ENCODE measurements at regions not wholly inside any gene's neighbourhood (a gene's known extent, or its start where the extent isn't known, plus 50 kb on each side); places are given as distances from the start of the nearest gene placed in this dataset.

DNA sequence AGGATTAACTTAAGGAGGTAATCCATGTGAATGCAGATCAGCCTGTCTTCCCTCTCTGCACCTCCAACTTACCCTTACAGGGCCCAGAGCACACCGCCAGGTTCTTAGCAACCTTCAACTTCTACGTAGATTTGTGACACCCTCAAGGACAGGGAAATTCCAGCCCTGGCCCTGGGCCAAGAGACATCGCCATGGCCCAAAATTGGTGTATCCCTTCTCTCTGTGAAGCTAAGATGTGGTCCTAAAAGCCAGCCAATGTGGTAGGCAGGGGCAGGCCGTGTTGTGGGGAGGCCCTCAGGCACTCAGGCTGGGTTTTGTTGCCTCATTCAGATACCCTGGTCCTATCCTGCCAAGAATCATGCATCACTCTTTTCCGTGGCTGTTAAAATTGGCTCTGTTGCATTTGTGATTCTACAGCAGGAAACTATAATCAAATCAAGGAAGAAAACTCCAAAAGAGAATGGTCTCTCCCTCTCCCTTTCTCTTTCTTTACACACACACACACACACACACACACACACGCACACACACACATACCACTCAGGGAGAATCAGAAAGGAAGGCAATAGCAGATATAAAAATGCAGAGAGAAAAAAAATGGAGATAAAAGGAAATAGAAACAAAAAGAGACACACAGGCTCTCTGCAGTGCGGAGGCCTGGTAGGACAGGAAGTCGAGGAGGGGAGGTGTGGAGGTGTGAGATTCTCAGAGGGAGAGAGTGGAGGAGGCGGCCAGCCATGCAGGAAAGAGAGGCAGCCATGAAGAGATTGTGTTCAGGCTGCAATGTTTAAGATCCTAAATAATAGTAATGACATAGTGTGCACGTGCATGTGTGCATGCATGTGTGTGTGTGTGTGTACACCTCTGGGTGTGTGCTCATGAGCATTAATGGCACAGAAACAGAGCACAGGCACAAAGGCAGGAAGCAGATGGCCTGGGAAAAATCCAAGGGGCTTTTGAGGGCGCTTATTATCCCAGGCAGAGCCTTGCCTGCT, 201.8 kb upstream of the LRFN2 start:
- no peaks in the 10 kb centered on the region for H3K79me2 ChIP-seq (ENCODE audit: control insufficient read depth, insufficient read depth, low read length)
- no peak for DNase-seq (ENCODE audit: low read depth, low spot score)
- no peaks in the 10 kb centered on the region for H4K20me1 ChIP-seq (ENCODE audit: control insufficient read depth, extremely low read depth, insufficient read depth, low read length)
- TF ChIP-seq EZH2 (IDR thresholded peaks at IDR 0.05; ENCODE audit: low read length): no peak
- TF ChIP-seq, protein P1, sequence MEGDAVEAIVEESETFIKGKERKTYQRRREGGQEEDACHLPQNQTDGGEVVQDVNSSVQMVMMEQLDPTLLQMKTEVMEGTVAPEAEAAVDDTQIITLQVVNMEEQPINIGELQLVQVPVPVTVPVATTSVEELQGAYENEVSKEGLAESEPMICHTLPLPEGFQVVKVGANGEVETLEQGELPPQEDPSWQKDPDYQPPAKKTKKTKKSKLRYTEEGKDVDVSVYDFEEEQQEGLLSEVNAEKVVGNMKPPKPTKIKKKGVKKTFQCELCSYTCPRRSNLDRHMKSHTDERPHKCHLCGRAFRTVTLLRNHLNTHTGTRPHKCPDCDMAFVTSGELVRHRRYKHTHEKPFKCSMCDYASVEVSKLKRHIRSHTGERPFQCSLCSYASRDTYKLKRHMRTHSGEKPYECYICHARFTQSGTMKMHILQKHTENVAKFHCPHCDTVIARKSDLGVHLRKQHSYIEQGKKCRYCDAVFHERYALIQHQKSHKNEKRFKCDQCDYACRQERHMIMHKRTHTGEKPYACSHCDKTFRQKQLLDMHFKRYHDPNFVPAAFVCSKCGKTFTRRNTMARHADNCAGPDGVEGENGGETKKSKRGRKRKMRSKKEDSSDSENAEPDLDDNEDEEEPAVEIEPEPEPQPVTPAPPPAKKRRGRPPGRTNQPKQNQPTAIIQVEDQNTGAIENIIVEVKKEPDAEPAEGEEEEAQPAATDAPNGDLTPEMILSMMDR (optimal IDR thresholded peaks at IDR 0.05 in 1 of 3, IDR thresholded peaks at IDR 0.05 in 1 of 3, conservative IDR thresholded peaks at IDR 0.05 in 1 of 3; ENCODE audit: extremely low read depth in 1 of 3, insufficient read depth in 2 of 3, low read length in 3 of 3): no peak
- no peak overlapping the region for H2AFZ ChIP-seq (ENCODE audit: control insufficient read depth, low read length)
- H3K27me3 ChIP-seq (ENCODE audit: control insufficient read depth, extremely low read depth, insufficient read depth, low read length): no peaks in the 10 kb centered on the region
- H3K4me2 ChIP-seq (ENCODE audit: control insufficient read depth, extremely low read depth, insufficient read depth, low read depth, low read length): no peak overlapping the region
- no peaks in the 10 kb centered on the region for H3K9me1 ChIP-seq (ENCODE audit: control insufficient read depth, extremely low read depth, insufficient read depth, low read length)
- FAIRE-seq: no peak
- H3K36me3 ChIP-seq (ENCODE audit: control insufficient read depth in 2 of 2, extremely low read depth in 1 of 2, insufficient read depth in 2 of 2, low read length in 2 of 2): no peaks in the 10 kb centered on the region
- H3K27ac ChIP-seq (ENCODE audit: control insufficient read depth, insufficient read depth, low read length): no peak overlapping the region
- no peaks in the 10 kb centered on the region for H3K9me3 ChIP-seq (ENCODE audit: control insufficient read depth, low read depth, low read length)
- no peak overlapping the region for H3K9ac ChIP-seq (ENCODE audit: control insufficient read depth, extremely low read depth, insufficient read depth, low read length)
- H3K4me1 ChIP-seq (ENCODE audit: control insufficient read depth, extremely low read depth, insufficient read depth, low read length): no peaks in the 10 kb centered on the region
- H3K4me3 ChIP-seq (ENCODE audit: control insufficient read depth in 2 of 3, extremely low read depth in 1 of 3, insufficient read depth in 2 of 3, low read depth in 1 of 3, low read length in 3 of 3): no peak overlapping the region
- dilution Hi-C loops (cut with MboI; ENCODE audit: extremely low pct_ligation_motif_present, low sequenced_read_pairs): loop anchor here (10.0 kb wide), 1 partner anchor 56 kb away; no protein-coding TSS in a partner anchor

DNA sequence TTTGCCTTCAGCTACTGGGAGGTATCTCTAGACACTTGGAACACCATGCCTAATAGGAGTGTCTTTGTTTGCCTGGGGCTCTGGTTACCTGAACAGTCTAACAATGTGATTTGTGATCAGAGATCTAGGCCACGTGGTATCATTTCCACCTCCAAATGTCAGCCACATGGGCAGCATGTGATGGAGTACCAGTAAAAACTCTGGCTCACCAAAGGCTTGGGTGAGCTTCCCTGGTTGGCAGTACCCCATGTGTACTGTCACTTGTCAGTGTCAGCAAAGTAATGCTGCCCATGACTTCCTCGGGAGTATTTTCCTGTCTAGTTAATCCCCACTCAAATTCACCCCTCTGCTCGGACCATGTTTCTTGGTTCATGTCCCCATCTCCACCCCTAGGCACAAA, 195.2 kb upstream of the LRFN2 start:
- H2AFZ ChIP-seq (ENCODE audit: control insufficient read depth, low read length): no peak overlapping the region
- H3K4me1 ChIP-seq (ENCODE audit: control insufficient read depth, extremely low read depth, insufficient read depth, low read length): peaks cover 22% of the 10 kb centered on the region
- H4K20me1 ChIP-seq (ENCODE audit: control insufficient read depth, extremely low read depth, insufficient read depth, low read length): no peaks in the 10 kb centered on the region
- H3K4me3 ChIP-seq (ENCODE audit: control insufficient read depth in 2 of 3, extremely low read depth in 1 of 3, insufficient read depth in 2 of 3, low read depth in 1 of 3, low read length in 3 of 3): no peak overlapping the region
- H3K9me1 ChIP-seq (ENCODE audit: control insufficient read depth, extremely low read depth, insufficient read depth, low read length): no peaks in the 10 kb centered on the region
- FAIRE-seq (no peak), DNase-seq (ENCODE audit: low read depth, low spot score) (no peak)
- H3K9me3 ChIP-seq (ENCODE audit: control insufficient read depth, low read depth, low read length): no peaks in the 10 kb centered on the region
- H3K36me3 ChIP-seq (ENCODE audit: control insufficient read depth in 2 of 2, extremely low read depth in 1 of 2, insufficient read depth in 2 of 2, low read length in 2 of 2): no peaks in the 10 kb centered on the region
- no peaks in the 10 kb centered on the region for H3K79me2 ChIP-seq (ENCODE audit: control insufficient read depth, insufficient read depth, low read length)
- no peak overlapping the region for H3K9ac ChIP-seq (ENCODE audit: control insufficient read depth, extremely low read depth, insufficient read depth, low read length)
- dilution Hi-C loops (cut with MboI; ENCODE audit: extremely low pct_ligation_motif_present, low sequenced_read_pairs): loop anchor here (10.0 kb wide), 1 partner anchor 62 kb away; no protein-coding TSS in a partner anchor
- no peak overlapping the region for H3K4me2 ChIP-seq (ENCODE audit: control insufficient read depth, extremely low read depth, insufficient read depth, low read depth, low read length)
- no peaks in the 10 kb centered on the region for H3K27me3 ChIP-seq (ENCODE audit: control insufficient read depth, extremely low read depth, insufficient read depth, low read length)
- no peak overlapping the region for H3K27ac ChIP-seq (ENCODE audit: control insufficient read depth, insufficient read depth, low read length)
- TF ChIP-seq, protein P1 (optimal IDR thresholded peaks at IDR 0.05 in 1 of 3, IDR thresholded peaks at IDR 0.05 in 1 of 3, conservative IDR thresholded peaks at IDR 0.05 in 1 of 3; ENCODE audit: extremely low read depth in 1 of 3, insufficient read depth in 2 of 3, low read length in 3 of 3): no peak
- no peak for TF ChIP-seq EZH2 (IDR thresholded peaks at IDR 0.05; ENCODE audit: low read length)
